H1 (cell line): ENCODE measurements at regions not wholly inside any gene's neighbourhood (a gene's known extent, or its start where the extent isn't known, plus 50 kb on each side); places are given as distances from the start of the nearest gene placed in this dataset.

Experiments
- CTCF ChIA-PET: fragments of 300-600 bp; sonication (Branson Sonifier 250); formaldehyde crosslinking; loops from one replicate; lab custom pipeline; 2021; ENCODE audit not compliant: partially characterized antibody; lab: Charles Lee
- POLR2A ChIA-PET: fragments of 300-600 bp; sonication (Branson Sonifier 250); formaldehyde crosslinking; loops from one replicate; lab custom pipeline; 2021; ENCODE audit warnings: inconsistent platforms; ENCODE audit not compliant: partially characterized antibody; lab: Charles Lee
- DNase-seq, 2 experiments: peaks; one replicate each; pipeline versions ENCODE4 v3.0.0 to v3.0.0-alpha.2; 2010 to 2022; ENCODE audit warnings: low spot score in 2 of 2, low read depth in 1 of 2, mixed read lengths in 1 of 2
- FAIRE-seq: peaks from 2 replicates; lab custom pipeline; 2011; peaks lifted over from hg19 to GRCh38; lab: Jason Lieb, UNC
- H2AFZ ChIP-seq: 2 replicates; pipeline ENCODE4 v1.8.1; 2012; ENCODE audit warnings: low read length, inconsistent platforms
- H2AK5ac ChIP-seq: 2 replicates; pipeline ENCODE4 v1.6.1; 2013; ENCODE audit warnings: low read depth, low read length
- H2BK120ac ChIP-seq: replicated peaks from 2 replicates; pipeline ENCODE3; 2013; ENCODE audit warnings: low read depth, low read length, inconsistent platforms
- H2BK12ac ChIP-seq: 2 replicates; pipeline ENCODE4 v1.6.1; 2013; ENCODE audit warnings: low read depth, low read length
- H2BK15ac ChIP-seq: 2 replicates; pipeline ENCODE4 v1.6.1; 2013; ENCODE audit warnings: low read length
- H2BK20ac ChIP-seq: 2 replicates; pipeline ENCODE4 v1.6.1; 2013; ENCODE audit warnings: low read length
- H2BK5ac ChIP-seq: 2 replicates; pipeline ENCODE4 v1.6.1; 2013; ENCODE audit warnings: low read depth, low read length
- H3K14ac ChIP-seq: 2 replicates; pipeline ENCODE4 v1.6.1; 2013; ENCODE audit warnings: inconsistent platforms; ENCODE audit not compliant: insufficient read length
- H3K18ac ChIP-seq: 2 replicates; pipeline ENCODE4 v1.6.1; 2013; ENCODE audit warnings: low read length; ENCODE audit errors: extremely low read depth
- H3K23ac ChIP-seq: 2 replicates; pipeline ENCODE4 v1.6.1; 2013; ENCODE audit warnings: inconsistent platforms; ENCODE audit not compliant: insufficient read length
- H3K23me2 ChIP-seq: 2 replicates; pipeline ENCODE4 v1.6.1; 2013; ENCODE audit warnings: low read depth, low read length
- H3K27ac ChIP-seq: 2 replicates; pipeline ENCODE4 v1.6.1; 2011; ENCODE audit warnings: low read depth, low read length, inconsistent platforms
- H3K27me3 ChIP-seq, 4 experiments: replicated peaks in 1 of 4; 1 replicate in 1 of 4; 2 replicates in 3 of 4; pipeline versions ENCODE4 v1.6.1 to v1.8.1; 2011 to 2013; ENCODE audit warnings: low read length in 3 of 4, mild to moderate bottlenecking in 3 of 4, inconsistent platforms in 2 of 4, mixed read lengths in 2 of 4, moderate library complexity in 1 of 4; ENCODE audit not compliant: control insufficient read depth in 3 of 4, insufficient read depth in 3 of 4; ENCODE audit errors: extremely low read depth in 1 of 4
- H3K36me3 ChIP-seq, 4 experiments: 2 replicates each; pipeline versions ENCODE4 v1.6.1 to v1.8.1; 2011 to 2013; ENCODE audit warnings: mild to moderate bottlenecking in 4 of 4, low read length in 3 of 4, moderate library complexity in 2 of 4, control low read depth in 1 of 4, inconsistent platforms in 1 of 4; ENCODE audit not compliant: insufficient read depth in 4 of 4, control insufficient read depth in 2 of 4
- H3K4ac ChIP-seq: replicated peaks from 2 replicates; pipeline ENCODE3; 2013; ENCODE audit warnings: low read length, low read depth, mixed read lengths, inconsistent platforms; ENCODE audit not compliant: insufficient read length
- H3K4me1 ChIP-seq, 4 experiments: replicated peaks in 1 of 4; 1 replicate in 1 of 4; 2 replicates in 3 of 4; pipeline versions ENCODE4 v1.6.1 to v1.8.1; 2011 to 2013; ENCODE audit warnings: low read length in 3 of 4, inconsistent platforms in 2 of 4, mixed read lengths in 1 of 4; ENCODE audit not compliant: insufficient read depth in 4 of 4, control insufficient read depth in 3 of 4
- H3K4me2 ChIP-seq, 2 experiments: 2 replicates each; pipeline versions ENCODE4 v1.6.1 to v1.8.1; 2011 to 2013; ENCODE audit warnings: low read depth in 2 of 2, low read length in 2 of 2, control low read depth in 1 of 2, inconsistent platforms in 1 of 2, mild to moderate bottlenecking in 1 of 2; ENCODE audit not compliant: insufficient read depth in 1 of 2
- H3K4me3 ChIP-seq, 4 experiments: fragments of 200-600, 300-600 bp in 1 of 4; sonication (generic), shearing (Covaris generic), sonication (Bioruptor Twin) in 1 of 4; 2 replicates each; pipeline versions ENCODE4 v1.5.1 to v1.8.1; 2011 to 2016; ENCODE audit warnings: low read length in 4 of 4, low read depth in 3 of 4, control low read depth in 2 of 4, inconsistent platforms in 2 of 4, mild to moderate bottlenecking in 2 of 4, mixed read lengths in 1 of 4, moderate library complexity in 1 of 4; ENCODE audit not compliant: insufficient read depth in 2 of 4; ENCODE audit errors: extremely low read depth in 1 of 4
- H3K56ac ChIP-seq: replicated peaks from 2 replicates; pipeline ENCODE3; 2013; ENCODE audit warnings: low read depth, mild to moderate bottlenecking, mixed read lengths, low read length, inconsistent platforms; ENCODE audit not compliant: insufficient read length
- H3K79me1 ChIP-seq: 2 replicates; pipeline ENCODE4 v1.6.1; 2013; ENCODE audit warnings: low read depth, low read length, control low read depth
- H3K79me2 ChIP-seq, 2 experiments: 2 replicates each; pipeline versions ENCODE4 v1.6.1 to v1.8.1; 2012 to 2013; ENCODE audit warnings: low read length in 2 of 2, mild to moderate bottlenecking in 2 of 2, inconsistent platforms in 1 of 2; ENCODE audit not compliant: insufficient read depth in 2 of 2, control insufficient read depth in 1 of 2
- H3K9ac ChIP-seq, 4 experiments: replicated peaks in 1 of 4; 1 replicate in 1 of 4; 2 replicates in 3 of 4; pipeline versions ENCODE4 v1.6.1 to v1.8.1; 2011 to 2013; ENCODE audit warnings: low read depth in 3 of 4, low read length in 3 of 4, control low read depth in 2 of 4, mild to moderate bottlenecking in 2 of 4, moderate library complexity in 2 of 4, inconsistent platforms in 1 of 4; ENCODE audit errors: extremely low read depth in 1 of 4
- H3K9me3 ChIP-seq, 2 experiments: 2 replicates each; pipeline versions ENCODE4 v1.6.1 to v1.8.1; 2012 to 2013; ENCODE audit warnings: mild to moderate bottlenecking in 2 of 2, moderate library complexity in 2 of 2, control low read depth in 1 of 2, inconsistent platforms in 1 of 2, low read depth in 1 of 2, low read length in 1 of 2, mixed read lengths in 1 of 2; ENCODE audit not compliant: insufficient read depth in 2 of 2
- H4K20me1 ChIP-seq, 2 experiments: replicated peaks in 1 of 2; 2 replicates each; pipeline versions ENCODE3 to v1.8.1; 2011 to 2013; ENCODE audit warnings: inconsistent platforms in 2 of 2, low read length in 2 of 2, mild to moderate bottlenecking in 1 of 2; ENCODE audit not compliant: insufficient read depth in 2 of 2, control insufficient read depth in 1 of 2
- H4K5ac ChIP-seq: 2 replicates; pipeline ENCODE4 v1.6.1; 2013; ENCODE audit warnings: low read length, low read depth, mixed read lengths, inconsistent platforms; ENCODE audit not compliant: insufficient read length
- H4K8ac ChIP-seq: 2 replicates; pipeline ENCODE4 v1.8.0; 2013; ENCODE audit warnings: mild to moderate bottlenecking, moderate library complexity, low read length, inconsistent platforms; ENCODE audit not compliant: insufficient read depth; ENCODE audit errors: extremely low read depth
- H4K91ac ChIP-seq: replicated peaks from 2 replicates; pipeline ENCODE3; 2013; ENCODE audit warnings: low read length, mixed read lengths, inconsistent platforms; ENCODE audit not compliant: insufficient read length
- ATF2 ChIP-seq: IDR thresholded peaks from 2 replicates; pipeline ENCODE4 v1.6.1; 2012; ENCODE audit warnings: low read length, inconsistent platforms
- CREB1 ChIP-seq: IDR thresholded peaks from 2 replicates; pipeline ENCODE4 v1.6.1; 2012; ENCODE audit warnings: inconsistent platforms
- CTBP2 ChIP-seq: IDR thresholded peaks from 2 replicates; pipeline ENCODE4 v1.7.0; 2011; ENCODE audit warnings: borderline replicate concordance, mild to moderate bottlenecking, moderate library complexity, mixed read lengths, low read length; ENCODE audit not compliant: insufficient read depth, insufficient read length
- KDM4A ChIP-seq: IDR thresholded peaks from one replicate; pipeline ENCODE4 v1.7.1; 2012; ENCODE audit warnings: low read depth, mild to moderate bottlenecking, moderate library complexity, low read length, inconsistent platforms; ENCODE audit not compliant: severe bottlenecking
- KDM5A ChIP-seq: fragments of 200-600 bp; IDR thresholded peaks from 2 replicates; pipeline ENCODE4 v1.7.1; 2012; ENCODE audit warnings: mild to moderate bottlenecking, low read length, inconsistent platforms, mixed read lengths
- MAX ChIP-seq: IDR thresholded peaks from 2 replicates; pipeline ENCODE4 v1.6.1; 2012; ENCODE audit warnings: inconsistent platforms
- RAD21 ChIP-seq, 2 experiments: IDR thresholded peaks in 1 of 2; conservative IDR thresholded peaks in 1 of 2; 2 replicates each; pipeline ENCODE4 v1.6.1; 2011; ENCODE audit warnings: low read depth in 2 of 2, low read length in 2 of 2, improper control_type of control experiment in 1 of 2, inconsistent platforms in 1 of 2, mild to moderate bottlenecking in 1 of 2, moderate library complexity in 1 of 2
- RNF2 ChIP-seq: fragments of 200-900, 300-1000 bp; sonication (generic); IDR thresholded peaks from 2 replicates; pipeline ENCODE4 v1.7.1; 2016; ENCODE audit warnings: borderline replicate concordance, low read depth, mild to moderate bottlenecking, antibody characterized with exemption, low read length; ENCODE audit not compliant: poor library complexity, severe bottlenecking; ENCODE audit errors: missing control alignments
- SAP30 ChIP-seq: fragments of 300-600 bp; sonication (generic); IDR thresholded peaks from 2 replicates; pipeline ENCODE4 v1.7.1; 2012; ENCODE audit warnings: low read length, moderate library complexity, mild to moderate bottlenecking, inconsistent platforms; ENCODE audit not compliant: insufficient read depth, insufficient replicate concordance
- TBP ChIP-seq: IDR thresholded peaks from 2 replicates; pipeline ENCODE4 v1.6.1; 2011; ENCODE audit warnings: low read depth, low read length, improper control_type of control experiment
- YY1 ChIP-seq: IDR thresholded peaks from 2 replicates; pipeline ENCODE4 v1.6.1; 2011; ENCODE audit warnings: low read depth, mild to moderate bottlenecking, low read length
- WGBS, 2 experiments: shearing (Covaris generic) in 1 of 2; methylation state at CpG; one replicate each; pipeline versions ENCODE4 v1.1.6 to v1.1.7; 2013 to 2015; ENCODE audit warnings: low lambda C conversion rate in 2 of 2, mixed read lengths in 2 of 2, inconsistent platforms in 1 of 2, low coverage in 1 of 2, missing lambda C conversion rate in 1 of 2; ENCODE audit not compliant: insufficient replicate concordance in 2 of 2, insufficient coverage in 1 of 2, insufficient read length in 1 of 2; ENCODE audit errors: extremely low coverage in 1 of 2, missing lambda C conversion rate in 1 of 2; 5-methylcytosine and 5-hydroxymethylcytosine counted together

DNA sequence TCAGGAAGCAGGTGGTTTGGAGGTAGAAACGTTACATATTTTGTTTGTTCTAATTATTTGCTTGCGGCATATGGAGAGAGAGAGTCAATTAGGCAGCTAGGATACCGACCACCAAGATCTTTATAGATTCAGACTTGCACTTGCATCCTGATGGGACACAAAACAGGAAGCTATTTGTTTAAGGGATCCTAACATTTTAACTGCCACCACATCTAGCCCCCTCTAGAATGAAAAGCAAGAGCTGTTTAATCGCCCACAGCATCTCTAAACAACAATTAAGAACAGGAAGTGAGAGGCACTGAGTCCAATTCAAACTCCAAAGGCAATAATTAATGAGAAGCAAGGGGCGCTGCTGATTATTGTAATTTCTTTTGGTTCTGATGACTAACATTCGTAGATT, 182.0 kb upstream of the LINC00305 start:
- Histone ChIP-seq H2BK12ac (no peak overlapping the region), H3K9me3 (no peaks in the 10 kb centered on the region), H3K18ac (no peak overlapping the region), H3K79me1 (no peaks in the 10 kb centered on the region), H4K5ac (no peak overlapping the region), H3K36me3 (no peaks in the 10 kb centered on the region), H3K23me2 (peaks cover 1% of the 10 kb centered on the region; the same call in 1 of the 2 replicates), H2BK120ac (no peak overlapping the region), H3K79me2 (no peaks in the 10 kb centered on the region), H3K27me3 (no peaks in the 10 kb centered on the region), H2BK5ac (no peak overlapping the region), H2BK20ac (no peak overlapping the region), H3K4me2 (no peak overlapping the region), H3K9ac (no peak overlapping the region), H3K27ac (no peak overlapping the region; the same call in 1 of the 2 replicates), H3K4ac (no peak overlapping the region), H4K8ac (no peak overlapping the region), H2BK15ac (no peak overlapping the region), H3K23ac (no peak overlapping the region), H4K91ac (no peak overlapping the region), H4K20me1 (no peaks in the 10 kb centered on the region), H2AFZ (no peak overlapping the region), H3K56ac (no peak overlapping the region), H3K4me1 (no peaks in the 10 kb centered on the region), H2AK5ac (no peak overlapping the region), H3K14ac (no peak overlapping the region), H3K4me3 (no peak overlapping the region)
- POLR2A ChIA-PET = no interaction called here
- FAIRE-seq (no peak), DNase-seq (no peak)
- WGBS, 2 experiments = 93% methylated on average over 6 of the region's 6 CpGs; no CpG with 5 or more reads in 1 of the 2 experiments
- CTCF ChIA-PET = interaction anchor here (0.6 to 8.6 kb wide), 18 partner anchors 10 to 293 kb away, joined by 3 to 61 read pairs (median 4); no protein-coding TSS in a partner anchor
- TF ChIP-seq MAX (no peak), CREB1 (no peak), KDM5A (no peak), CTBP2 (no peak), KDM4A (no peak), SAP30 (no peak), RAD21 (IDR thresholded peaks at IDR 0.05 in 1 of 2, conservative IDR thresholded peaks at IDR 0.05 in 1 of 2; ENCODE audit: low read depth in 2 of 2, low read length in 2 of 2) (no peak), RNF2 (no peak), ATF2 (no peak), TBP (no peak), YY1 (no peak)
